ENCODE measurements at regions not wholly inside any gene's neighbourhood (a gene's known extent, or its start where the extent isn't known, plus 50 kb on each side); places are given as distances from the start of the nearest gene placed in this dataset.

GRCh38 chr19:28541029-28541428 is 671.9 kb downstream of the UQCRFS1 start:
- TF ChIP-seq CTCF (conservative IDR thresholded peaks at IDR 0.05 in 1 of 2, IDR thresholded peaks at IDR 0.05 in 1 of 2; ENCODE audit: extremely low read depth in 1 of 2, insufficient read depth in 1 of 2, low read depth in 1 of 2, low read length in 2 of 2) (no peak), EZH2 (IDR thresholded peaks at IDR 0.05; ENCODE audit: borderline replicate concordance, low read length) (no peak)

All from mammary epithelial cell (primary cell).